OCI-LY1 (cell line): ENCODE measurements at regions not wholly inside any gene's neighbourhood (a gene's known extent, or its start where the extent isn't known, plus 50 kb on each side); places are given as distances from the start of the nearest gene placed in this dataset.

Source experiments
- H2AFZ ChIP-seq: fragments of 200-600 bp; sonication (generic), shearing (Covaris generic); 2 replicates; pipeline ENCODE4 v1.6.0; 2014; ENCODE audit warnings: antibody characterized with exemption, mild to moderate bottlenecking, low read length
- H3F3A ChIP-seq: fragments of 200-600 bp; sonication (generic), shearing (Covaris generic); 2 replicates; pipeline ENCODE4 v1.6.0; 2014; ENCODE audit warnings: mild to moderate bottlenecking, antibody characterized with exemption, low read length, moderate library complexity; ENCODE audit not compliant: insufficient read depth
- H3K27ac ChIP-seq: fragments of 200-600 bp; sonication (generic); 2 replicates; pipeline ENCODE4 v1.5.1; 2014; ENCODE audit warnings: low read length, mixed run types, mild to moderate bottlenecking, low read depth; ENCODE audit not compliant: poor library complexity, severe bottlenecking
- H3K27me3 ChIP-seq: fragments of 200-600 bp; sonication (generic); 2 replicates; pipeline ENCODE4 v1.6.0; 2014; ENCODE audit warnings: antibody characterized with exemption, mild to moderate bottlenecking, low read length, moderate library complexity; ENCODE audit not compliant: insufficient read depth
- H3K36me3 ChIP-seq: fragments of 200-600 bp; sonication (generic); 2 replicates; pipeline ENCODE4 v1.6.1; 2014; ENCODE audit warnings: mild to moderate bottlenecking, antibody characterized with exemption, low read length, moderate library complexity, mixed read lengths; ENCODE audit not compliant: insufficient read depth
- H3K4me1 ChIP-seq: fragments of 200-600 bp; sonication (generic); 2 replicates; pipeline ENCODE4 v1.5.1; 2014; ENCODE audit warnings: mild to moderate bottlenecking, low read length, moderate library complexity; ENCODE audit not compliant: insufficient read depth, severe bottlenecking
- H3K4me2 ChIP-seq: fragments of 200-600 bp; sonication (generic), shearing (Covaris generic); 2 replicates; pipeline ENCODE4 v1.6.1; 2014; ENCODE audit warnings: low read length
- H3K4me3 ChIP-seq: fragments of 200-600 bp; sonication (generic); 2 replicates; pipeline ENCODE4 v1.5.1; 2014; ENCODE audit warnings: low read length, low read depth, mild to moderate bottlenecking, mixed read lengths; ENCODE audit not compliant: poor library complexity, severe bottlenecking
- H3K79me2 ChIP-seq: fragments of 200-600 bp; shearing (Covaris generic); 2 replicates; pipeline ENCODE4 v1.6.1; 2016; ENCODE audit warnings: mixed run types, low read length, mixed read lengths; ENCODE audit not compliant: insufficient read depth
- H3K9ac ChIP-seq: fragments of 200-600 bp; sonication (generic), shearing (Covaris generic); 2 replicates; pipeline ENCODE4 v1.6.1; 2014; ENCODE audit warnings: mild to moderate bottlenecking, low read length, mixed read lengths
- H3K9me2 ChIP-seq: fragments of 200-600 bp; sonication (generic), shearing (Covaris generic); 2 replicates; pipeline ENCODE4 v1.6.1; 2014; ENCODE audit warnings: low read depth, mild to moderate bottlenecking, low read length, mixed read lengths
- H3K9me3 ChIP-seq: fragments of 200-600 bp; shearing (Covaris generic); 2 replicates; pipeline ENCODE4 v1.6.1; 2014; ENCODE audit warnings: low read length, mixed read lengths
- H4K20me1 ChIP-seq: fragments of 200-600 bp; sonication (generic), shearing (Covaris generic); 2 replicates; pipeline ENCODE4 v1.6.0; 2016; ENCODE audit warnings: mild to moderate bottlenecking, low read length; ENCODE audit not compliant: insufficient read depth
- EZH2 ChIP-seq: fragments of 200-600 bp; sonication (generic), shearing (Covaris generic); IDR thresholded peaks from 2 replicates; pipeline ENCODE4 v1.8.0; 2017; ENCODE audit warnings: borderline replicate concordance, mixed run types, mild to moderate bottlenecking, antibody characterized with exemption, low read length, moderate library complexity, mixed read lengths
- TF ChIP-seq, protein P1 (sequence below): fragments of 200-600 bp; sonication (generic), shearing (Covaris generic); IDR thresholded peaks from 2 replicates; pipeline ENCODE4 v1.5.1; 2017; ENCODE audit warnings: mild to moderate bottlenecking, antibody characterized with exemption, low read length, moderate library complexity, mixed read lengths

DNA sequence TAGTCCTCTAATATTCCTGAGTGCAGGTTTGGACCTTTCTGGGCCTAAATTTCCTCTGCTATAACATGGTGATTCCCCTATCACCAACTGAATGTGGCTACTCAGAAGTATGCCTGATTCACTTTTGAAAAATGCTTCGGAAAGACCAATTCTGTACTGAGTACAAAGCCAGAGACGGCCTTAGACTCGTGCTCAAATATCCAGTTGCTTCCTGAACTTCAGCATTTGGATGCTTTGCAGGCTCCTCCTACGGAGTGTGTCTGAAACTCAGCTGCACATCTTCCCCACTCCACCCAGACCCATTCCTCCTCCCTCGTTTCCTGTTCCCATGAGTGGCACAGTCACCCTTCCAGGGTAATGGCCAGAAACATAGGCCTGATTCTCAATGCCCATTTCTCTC, 98.4 kb upstream of the GADD45A start:
- H2AFZ ChIP-seq, result no peak overlapping the region
- H4K20me1 ChIP-seq, result no peaks in the 10 kb centered on the region
- no peak overlapping the region for H3K4me3 ChIP-seq
- H3K36me3 ChIP-seq, result no peaks in the 10 kb centered on the region
- no peaks in the 10 kb centered on the region for H3K9me2 ChIP-seq
- peaks cover 7% of the 10 kb centered on the region for H3K4me1 ChIP-seq
- no peak overlapping the region for H3K4me2 ChIP-seq
- no peaks in the 10 kb centered on the region for H3K79me2 ChIP-seq
- H3K27me3 ChIP-seq, result no peaks in the 10 kb centered on the region
- H3F3A ChIP-seq, result no peaks in the 10 kb centered on the region
- TF ChIP-seq, protein P1, sequence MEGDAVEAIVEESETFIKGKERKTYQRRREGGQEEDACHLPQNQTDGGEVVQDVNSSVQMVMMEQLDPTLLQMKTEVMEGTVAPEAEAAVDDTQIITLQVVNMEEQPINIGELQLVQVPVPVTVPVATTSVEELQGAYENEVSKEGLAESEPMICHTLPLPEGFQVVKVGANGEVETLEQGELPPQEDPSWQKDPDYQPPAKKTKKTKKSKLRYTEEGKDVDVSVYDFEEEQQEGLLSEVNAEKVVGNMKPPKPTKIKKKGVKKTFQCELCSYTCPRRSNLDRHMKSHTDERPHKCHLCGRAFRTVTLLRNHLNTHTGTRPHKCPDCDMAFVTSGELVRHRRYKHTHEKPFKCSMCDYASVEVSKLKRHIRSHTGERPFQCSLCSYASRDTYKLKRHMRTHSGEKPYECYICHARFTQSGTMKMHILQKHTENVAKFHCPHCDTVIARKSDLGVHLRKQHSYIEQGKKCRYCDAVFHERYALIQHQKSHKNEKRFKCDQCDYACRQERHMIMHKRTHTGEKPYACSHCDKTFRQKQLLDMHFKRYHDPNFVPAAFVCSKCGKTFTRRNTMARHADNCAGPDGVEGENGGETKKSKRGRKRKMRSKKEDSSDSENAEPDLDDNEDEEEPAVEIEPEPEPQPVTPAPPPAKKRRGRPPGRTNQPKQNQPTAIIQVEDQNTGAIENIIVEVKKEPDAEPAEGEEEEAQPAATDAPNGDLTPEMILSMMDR, result no peak
- no peak for TF ChIP-seq EZH2
- no peaks in the 10 kb centered on the region for H3K9me3 ChIP-seq
- H3K27ac ChIP-seq, result no peak overlapping the region
- no peak overlapping the region for H3K9ac ChIP-seq

DNA sequence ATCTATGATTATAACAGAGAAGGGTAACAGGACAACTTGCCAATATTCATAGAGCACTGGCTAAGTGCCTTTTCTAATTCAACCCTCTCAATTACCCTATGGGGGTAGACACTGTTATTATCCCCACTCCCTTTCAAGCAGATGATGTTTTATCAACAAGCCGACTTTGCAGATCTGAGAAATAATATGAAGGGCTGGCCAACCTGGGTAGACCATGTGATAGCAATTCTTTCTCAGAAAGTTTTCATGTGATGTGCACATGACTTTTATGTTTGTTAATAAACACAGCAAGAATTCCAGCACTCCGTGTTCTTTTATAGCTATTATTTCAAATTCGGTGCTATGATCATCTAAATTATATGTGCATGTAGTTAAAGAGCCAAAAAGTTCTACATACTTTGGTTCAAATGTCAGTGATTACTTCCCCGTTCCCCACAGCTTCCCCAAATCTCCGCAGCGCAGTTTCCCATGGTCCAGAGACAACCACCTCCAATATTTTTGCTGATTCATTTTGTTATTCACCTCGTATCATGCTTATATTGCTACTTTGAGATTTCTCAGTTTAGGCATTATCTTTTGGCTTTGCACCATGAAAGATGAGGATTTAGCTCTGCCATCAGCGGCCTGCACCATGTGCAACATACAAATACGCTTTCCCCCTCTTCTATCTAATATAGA, 96.7 kb upstream of the GADD45A start:
- H4K20me1 ChIP-seq, result no peaks in the 10 kb centered on the region
- H3K9me3 ChIP-seq, result no peaks in the 10 kb centered on the region
- no peaks in the 10 kb centered on the region for H3K27me3 ChIP-seq
- H3K27ac ChIP-seq, result no peak overlapping the region
- no peaks in the 10 kb centered on the region for H3F3A ChIP-seq
- H2AFZ ChIP-seq, result no peak overlapping the region
- H3K4me3 ChIP-seq, result no peak overlapping the region
- H3K79me2 ChIP-seq, result no peaks in the 10 kb centered on the region
- TF ChIP-seq EZH2, result no peak
- TF ChIP-seq, protein P1, result no peak
- peaks cover 7% of the 10 kb centered on the region for H3K4me1 ChIP-seq
- H3K9me2 ChIP-seq, result no peaks in the 10 kb centered on the region
- no peaks in the 10 kb centered on the region for H3K36me3 ChIP-seq
- H3K4me2 ChIP-seq, result no peak overlapping the region
- no peak overlapping the region for H3K9ac ChIP-seq

DNA sequence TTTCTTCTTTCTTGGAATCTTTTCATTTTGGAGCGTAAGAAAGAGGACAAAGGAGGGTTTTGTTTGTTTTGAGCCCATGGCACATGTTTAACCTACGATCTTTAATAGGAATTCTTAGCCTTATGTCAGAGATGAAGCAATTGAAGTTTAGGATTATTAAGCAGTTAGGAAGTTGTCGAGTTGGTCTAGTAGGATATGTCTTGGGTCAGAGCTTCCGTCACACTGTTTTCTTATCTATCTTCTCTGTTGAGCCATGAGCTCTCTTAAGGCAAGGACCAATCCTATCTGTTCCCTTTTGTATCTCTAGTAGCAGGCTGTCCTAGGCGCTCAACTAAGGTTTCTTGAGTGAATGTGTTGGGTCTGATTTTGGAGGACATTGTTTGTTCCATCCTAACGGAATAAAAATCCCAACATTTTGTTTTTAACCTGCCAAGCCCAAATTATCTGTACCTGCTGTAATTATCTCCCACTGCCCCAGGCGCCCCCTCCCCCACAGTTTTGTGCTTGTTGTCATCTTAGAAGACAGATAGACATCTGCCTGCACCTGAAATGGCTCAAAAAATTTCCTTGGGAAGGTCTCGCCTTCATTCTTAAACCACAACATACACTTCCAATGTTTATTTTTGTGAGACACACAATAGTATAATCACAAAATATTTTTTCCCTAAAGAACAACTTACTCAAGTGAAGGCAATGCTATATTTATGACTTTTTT, 95.3 kb upstream of the GADD45A start:
- no peak overlapping the region for H3K27ac ChIP-seq
- H3K79me2 ChIP-seq, result no peaks in the 10 kb centered on the region
- peaks cover 7% of the 10 kb centered on the region for H3K4me1 ChIP-seq
- H3K27me3 ChIP-seq, result no peaks in the 10 kb centered on the region
- H3K9ac ChIP-seq, result no peak overlapping the region
- no peaks in the 10 kb centered on the region for H4K20me1 ChIP-seq
- no peaks in the 10 kb centered on the region for H3K9me2 ChIP-seq
- no peak overlapping the region for H3K4me2 ChIP-seq
- H3K4me3 ChIP-seq, result no peak overlapping the region
- no peaks in the 10 kb centered on the region for H3F3A ChIP-seq
- no peaks in the 10 kb centered on the region for H3K36me3 ChIP-seq
- no peaks in the 10 kb centered on the region for H3K9me3 ChIP-seq
- TF ChIP-seq, protein P1, result no peak
- no peak for TF ChIP-seq EZH2
- no peak overlapping the region for H2AFZ ChIP-seq
